RWPE1 (cell line): ENCODE measurements at regions not wholly inside any gene's neighbourhood (a gene's known extent, or its start where the extent isn't known, plus 50 kb on each side); places are given as distances from the start of the nearest gene placed in this dataset.

Experiments used
- CTCF ChIA-PET: fragments of 350-600 bp; sonication (Branson Sonifier 250); formaldehyde crosslinking; extraction: SDS; loops from one replicate; lab custom pipeline; 2021; lab: Yijun Ruan, JAX
- POLR2A ChIA-PET: fragments of 400-600 bp; formaldehyde crosslinking; extraction: SDS; loops from one replicate; lab custom pipeline; 2020; ENCODE audit warnings: antibody characterized with exemption; ENCODE audit not compliant: low non-redundant PET; lab: Yijun Ruan, JAX
- DNase-seq: peaks from one replicate; pipeline ENCODE4 v3.0.0; 2012; ENCODE audit warnings: low spot score
- H3K27ac ChIP-seq: fragments of 450-650 bp; 2 replicates; pipeline ENCODE4 v1.5.1; 2017
- CTCF ChIP-seq: fragments of 450-650 bp; conservative IDR thresholded peaks from 2 replicates; pipeline ENCODE4 v1.5.1; 2017; ENCODE audit warnings: low read depth, mild to moderate bottlenecking

GRCh38 chrX:39915081-39915480 lies 182.7 kb downstream of the BCOR start:
- DNase-seq = no peak
- H3K27ac ChIP-seq = no peak overlapping the region
- TF ChIP-seq CTCF = no peak
- POLR2A ChIA-PET = no interaction called here
- CTCF ChIA-PET = no interaction called here

- H3K27ac ChIP-seq = no peak overlapping the region
- ChIA-PET CTCF (no interaction called here), POLR2A (no interaction called here)
- TF ChIP-seq CTCF = no peak
- no peak for DNase-seq
Observed at GRCh38 chrX:39915596-39915995, 182.2 kb downstream of the BCOR start.

GRCh38 chrX:39921838-39922237 lies 175.9 kb downstream of the BCOR start:
- no peak overlapping the region for H3K27ac ChIP-seq
- TF ChIP-seq CTCF = no peak
- CTCF ChIA-PET = no interaction called here
- POLR2A ChIA-PET = no interaction called here
- DNase-seq = no peak

GRCh38 chrX:39922488-39922887 lies 175.3 kb downstream of the BCOR start:
- no peak for DNase-seq
- H3K27ac ChIP-seq = no peak overlapping the region
- CTCF ChIA-PET = no interaction called here
- POLR2A ChIA-PET = no interaction called here
- TF ChIP-seq CTCF = no peak

- POLR2A ChIA-PET = no interaction called here
- CTCF ChIA-PET = interaction anchor here (0.5 kb wide), 1 partner anchor 626 kb away, joined by 11 read pairs; no protein-coding TSS in a partner anchor
- no peak overlapping the region for H3K27ac ChIP-seq
- DNase-seq = no peak
- no peak for TF ChIP-seq CTCF
Observed at GRCh38 chrX:39922926-39923325, 174.8 kb downstream of the BCOR start.

- CTCF ChIA-PET = no interaction called here
- H3K27ac ChIP-seq = no peak overlapping the region
- POLR2A ChIA-PET = no interaction called here
- no peak for DNase-seq
- no peak for TF ChIP-seq CTCF
Observed at GRCh38 chrX:39927380-39927779, 170.4 kb downstream of the BCOR start.
